GM12878 (cell line): ENCODE measurements at regions not wholly inside any gene's neighbourhood (a gene's known extent, or its start where the extent isn't known, plus 50 kb on each side); places are given as distances from the start of the nearest gene placed in this dataset.

Source experiments
- CREM ChIP-seq: IDR thresholded peaks from 2 replicates; pipeline ENCODE4 v1.6.1; 2014; ENCODE audit warnings: antibody characterized with exemption, low read depth
- DPF2 ChIP-seq: fragments of 450-650 bp; IDR thresholded peaks from 2 replicates; pipeline ENCODE4 v1.6.1; 2017; ENCODE audit warnings: mild to moderate bottlenecking
- FOXM1 ChIP-seq: IDR thresholded peaks from 2 replicates; pipeline ENCODE4 v1.6.1; 2012; ENCODE audit warnings: low read depth, mild to moderate bottlenecking, inconsistent platforms, low read length, moderate library complexity
- NR2C1 ChIP-seq: fragments of 450-650 bp; IDR thresholded peaks from 2 replicates; pipeline ENCODE4 v1.6.1; 2017; ENCODE audit warnings: antibody characterized with exemption, mild to moderate bottlenecking, moderate library complexity
- POLR2AphosphoS5 ChIP-seq: IDR thresholded peaks from 2 replicates; pipeline ENCODE4 v1.6.1; 2011; ENCODE audit warnings: mild to moderate bottlenecking, low read length, inconsistent platforms
- TAF1 ChIP-seq: IDR thresholded peaks from 2 replicates; pipeline ENCODE4 v1.6.1; 2011; ENCODE audit warnings: mild to moderate bottlenecking, low read depth, low read length, borderline replicate concordance
- TF ChIP-seq, protein P1 (sequence below), 3 experiments: IDR thresholded peaks in 2 of 3; conservative IDR thresholded peaks in 1 of 3; 2 replicates each; pipeline ENCODE4 v1.5.1; 2011; ENCODE audit warnings: low read depth in 3 of 3, low read length in 3 of 3, mild to moderate bottlenecking in 3 of 3, control low read depth in 2 of 3, moderate library complexity in 2 of 3, inconsistent platforms in 1 of 3, mixed read lengths in 1 of 3; ENCODE audit not compliant: control insufficient read depth in 2 of 3, insufficient read depth in 1 of 3; ENCODE audit errors: extremely low read depth in 1 of 3
- TF ChIP-seq, protein P2 (sequence below): IDR thresholded peaks from 2 replicates; pipeline ENCODE4 v1.6.1; 2012; ENCODE audit warnings: improper control_type of control experiment, low read depth, low read length; ENCODE audit not compliant: insufficient replicate concordance

DNA sequence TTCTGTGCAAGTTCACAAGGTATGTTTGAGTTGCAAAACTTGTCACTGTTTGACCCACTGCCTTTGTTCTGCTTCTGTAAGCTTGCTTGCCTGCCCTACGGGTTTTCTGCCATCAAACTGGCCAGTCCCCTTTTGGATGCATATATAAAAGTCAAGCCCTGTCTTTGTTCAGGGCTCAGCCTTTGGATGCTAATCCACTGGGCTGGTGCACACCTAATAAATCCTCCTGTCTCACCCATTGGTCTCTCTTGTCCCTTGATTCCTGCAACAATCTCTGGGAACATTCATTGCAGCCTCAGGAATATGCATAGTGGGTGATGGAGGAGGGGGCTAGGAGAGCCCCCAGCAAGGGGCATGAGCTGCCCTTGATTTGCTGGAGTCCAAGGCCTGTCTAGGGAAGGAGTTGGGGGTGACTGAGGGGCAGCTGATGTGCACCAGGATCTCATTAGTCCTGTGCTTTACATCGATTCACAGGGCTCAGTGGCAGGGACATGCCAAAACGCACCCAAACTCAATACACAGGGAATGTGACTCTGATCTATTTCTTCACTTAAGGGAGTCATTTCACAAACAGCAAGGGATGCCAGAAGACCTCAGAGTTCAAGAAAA, 225.4 kb upstream of the NLRP1 start:
- TF ChIP-seq, protein P1, sequence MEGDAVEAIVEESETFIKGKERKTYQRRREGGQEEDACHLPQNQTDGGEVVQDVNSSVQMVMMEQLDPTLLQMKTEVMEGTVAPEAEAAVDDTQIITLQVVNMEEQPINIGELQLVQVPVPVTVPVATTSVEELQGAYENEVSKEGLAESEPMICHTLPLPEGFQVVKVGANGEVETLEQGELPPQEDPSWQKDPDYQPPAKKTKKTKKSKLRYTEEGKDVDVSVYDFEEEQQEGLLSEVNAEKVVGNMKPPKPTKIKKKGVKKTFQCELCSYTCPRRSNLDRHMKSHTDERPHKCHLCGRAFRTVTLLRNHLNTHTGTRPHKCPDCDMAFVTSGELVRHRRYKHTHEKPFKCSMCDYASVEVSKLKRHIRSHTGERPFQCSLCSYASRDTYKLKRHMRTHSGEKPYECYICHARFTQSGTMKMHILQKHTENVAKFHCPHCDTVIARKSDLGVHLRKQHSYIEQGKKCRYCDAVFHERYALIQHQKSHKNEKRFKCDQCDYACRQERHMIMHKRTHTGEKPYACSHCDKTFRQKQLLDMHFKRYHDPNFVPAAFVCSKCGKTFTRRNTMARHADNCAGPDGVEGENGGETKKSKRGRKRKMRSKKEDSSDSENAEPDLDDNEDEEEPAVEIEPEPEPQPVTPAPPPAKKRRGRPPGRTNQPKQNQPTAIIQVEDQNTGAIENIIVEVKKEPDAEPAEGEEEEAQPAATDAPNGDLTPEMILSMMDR (IDR thresholded peaks at IDR 0.05 in 2 of 3, conservative IDR thresholded peaks at IDR 0.05 in 1 of 3; ENCODE audit: control insufficient read depth in 2 of 3, extremely low read depth in 1 of 3, insufficient read depth in 1 of 3, low read depth in 3 of 3, low read length in 3 of 3): no peak
- TF ChIP-seq TAF1: no peak
- no peak for TF ChIP-seq CREM
- no peak for TF ChIP-seq FOXM1
- no peak for TF ChIP-seq NR2C1
- no peak for TF ChIP-seq DPF2
- TF ChIP-seq, protein P2, sequence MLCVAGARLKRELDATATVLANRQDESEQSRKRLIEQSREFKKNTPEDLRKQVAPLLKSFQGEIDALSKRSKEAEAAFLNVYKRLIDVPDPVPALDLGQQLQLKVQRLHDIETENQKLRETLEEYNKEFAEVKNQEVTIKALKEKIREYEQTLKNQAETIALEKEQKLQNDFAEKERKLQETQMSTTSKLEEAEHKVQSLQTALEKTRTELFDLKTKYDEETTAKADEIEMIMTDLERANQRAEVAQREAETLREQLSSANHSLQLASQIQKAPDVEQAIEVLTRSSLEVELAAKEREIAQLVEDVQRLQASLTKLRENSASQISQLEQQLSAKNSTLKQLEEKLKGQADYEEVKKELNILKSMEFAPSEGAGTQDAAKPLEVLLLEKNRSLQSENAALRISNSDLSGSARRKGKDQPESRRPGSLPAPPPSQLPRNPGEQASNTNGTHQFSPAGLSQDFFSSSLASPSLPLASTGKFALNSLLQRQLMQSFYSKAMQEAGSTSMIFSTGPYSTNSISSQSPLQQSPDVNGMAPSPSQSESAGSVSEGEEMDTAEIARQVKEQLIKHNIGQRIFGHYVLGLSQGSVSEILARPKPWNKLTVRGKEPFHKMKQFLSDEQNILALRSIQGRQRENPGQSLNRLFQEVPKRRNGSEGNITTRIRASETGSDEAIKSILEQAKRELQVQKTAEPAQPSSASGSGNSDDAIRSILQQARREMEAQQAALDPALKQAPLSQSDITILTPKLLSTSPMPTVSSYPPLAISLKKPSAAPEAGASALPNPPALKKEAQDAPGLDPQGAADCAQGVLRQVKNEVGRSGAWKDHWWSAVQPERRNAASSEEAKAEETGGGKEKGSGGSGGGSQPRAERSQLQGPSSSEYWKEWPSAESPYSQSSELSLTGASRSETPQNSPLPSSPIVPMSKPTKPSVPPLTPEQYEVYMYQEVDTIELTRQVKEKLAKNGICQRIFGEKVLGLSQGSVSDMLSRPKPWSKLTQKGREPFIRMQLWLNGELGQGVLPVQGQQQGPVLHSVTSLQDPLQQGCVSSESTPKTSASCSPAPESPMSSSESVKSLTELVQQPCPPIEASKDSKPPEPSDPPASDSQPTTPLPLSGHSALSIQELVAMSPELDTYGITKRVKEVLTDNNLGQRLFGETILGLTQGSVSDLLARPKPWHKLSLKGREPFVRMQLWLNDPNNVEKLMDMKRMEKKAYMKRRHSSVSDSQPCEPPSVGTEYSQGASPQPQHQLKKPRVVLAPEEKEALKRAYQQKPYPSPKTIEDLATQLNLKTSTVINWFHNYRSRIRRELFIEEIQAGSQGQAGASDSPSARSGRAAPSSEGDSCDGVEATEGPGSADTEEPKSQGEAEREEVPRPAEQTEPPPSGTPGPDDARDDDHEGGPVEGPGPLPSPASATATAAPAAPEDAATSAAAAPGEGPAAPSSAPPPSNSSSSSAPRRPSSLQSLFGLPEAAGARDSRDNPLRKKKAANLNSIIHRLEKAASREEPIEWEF: no peak
- no peak for TF ChIP-seq POLR2AphosphoS5
